C4-2B (cell line): ENCODE measurements at regions not wholly inside any gene's neighbourhood (a gene's known extent, or its start where the extent isn't known, plus 50 kb on each side); places are given as distances from the start of the nearest gene placed in this dataset.

ENCODE experiments used
- H3K27ac ChIP-seq: fragments of 450-650 bp; 2 replicates; pipeline ENCODE4 v1.5.1; 2017
- ZFX ChIP-seq: fragments of 450-650 bp; IDR thresholded peaks from 2 replicates; pipeline ENCODE4 v1.6.1; 2017
- TF ChIP-seq, protein P1 (sequence below): fragments of 450-650 bp; conservative IDR thresholded peaks from 2 replicates; pipeline ENCODE4 v1.5.1; 2017; ENCODE audit warnings: mild to moderate bottlenecking

DNA sequence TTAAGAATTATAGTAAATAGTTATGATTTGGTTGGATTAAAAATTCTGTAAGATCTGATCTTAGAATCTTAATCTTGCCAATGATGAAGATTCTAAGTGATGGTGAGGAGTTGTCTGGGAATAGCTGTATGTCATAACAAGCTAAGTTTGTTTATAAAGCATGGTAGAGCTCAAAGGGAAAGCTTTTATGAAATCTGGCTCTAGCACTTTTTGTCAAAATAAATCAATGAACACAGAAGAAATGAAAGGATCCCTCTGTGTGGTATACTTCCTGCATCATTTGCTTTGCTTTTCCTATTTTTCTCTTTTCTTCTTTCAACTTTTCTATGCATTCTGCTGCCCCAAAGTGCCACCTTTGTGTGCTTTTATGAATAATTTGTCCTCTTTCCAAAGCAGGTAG, 193.5 kb upstream of the FAT1 start:
- H3K27ac ChIP-seq = no peak overlapping the region
- TF ChIP-seq ZFX = no peak
- TF ChIP-seq, protein P1, sequence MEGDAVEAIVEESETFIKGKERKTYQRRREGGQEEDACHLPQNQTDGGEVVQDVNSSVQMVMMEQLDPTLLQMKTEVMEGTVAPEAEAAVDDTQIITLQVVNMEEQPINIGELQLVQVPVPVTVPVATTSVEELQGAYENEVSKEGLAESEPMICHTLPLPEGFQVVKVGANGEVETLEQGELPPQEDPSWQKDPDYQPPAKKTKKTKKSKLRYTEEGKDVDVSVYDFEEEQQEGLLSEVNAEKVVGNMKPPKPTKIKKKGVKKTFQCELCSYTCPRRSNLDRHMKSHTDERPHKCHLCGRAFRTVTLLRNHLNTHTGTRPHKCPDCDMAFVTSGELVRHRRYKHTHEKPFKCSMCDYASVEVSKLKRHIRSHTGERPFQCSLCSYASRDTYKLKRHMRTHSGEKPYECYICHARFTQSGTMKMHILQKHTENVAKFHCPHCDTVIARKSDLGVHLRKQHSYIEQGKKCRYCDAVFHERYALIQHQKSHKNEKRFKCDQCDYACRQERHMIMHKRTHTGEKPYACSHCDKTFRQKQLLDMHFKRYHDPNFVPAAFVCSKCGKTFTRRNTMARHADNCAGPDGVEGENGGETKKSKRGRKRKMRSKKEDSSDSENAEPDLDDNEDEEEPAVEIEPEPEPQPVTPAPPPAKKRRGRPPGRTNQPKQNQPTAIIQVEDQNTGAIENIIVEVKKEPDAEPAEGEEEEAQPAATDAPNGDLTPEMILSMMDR = no peak

DNA sequence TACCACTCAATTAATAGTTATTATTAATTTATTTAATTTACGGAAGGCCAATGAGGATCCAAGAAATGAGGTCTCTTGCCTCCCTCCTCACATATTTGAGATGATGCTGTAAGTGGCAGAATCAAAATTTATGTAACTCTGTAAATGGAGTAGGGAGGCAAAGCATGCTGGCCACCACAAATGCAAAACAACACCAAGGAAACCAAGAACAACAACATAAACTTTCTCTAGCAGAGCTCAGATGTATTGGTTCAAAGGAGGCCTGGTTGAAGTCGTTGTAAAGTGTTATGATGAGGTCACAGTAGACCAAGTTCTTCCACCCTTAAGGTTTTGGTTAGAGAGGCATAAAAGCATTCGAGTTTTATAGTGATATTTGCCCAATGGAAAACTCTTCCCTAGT, 194.8 kb upstream of the FAT1 start:
- TF ChIP-seq ZFX = no peak
- TF ChIP-seq, protein P1 = no peak

DNA sequence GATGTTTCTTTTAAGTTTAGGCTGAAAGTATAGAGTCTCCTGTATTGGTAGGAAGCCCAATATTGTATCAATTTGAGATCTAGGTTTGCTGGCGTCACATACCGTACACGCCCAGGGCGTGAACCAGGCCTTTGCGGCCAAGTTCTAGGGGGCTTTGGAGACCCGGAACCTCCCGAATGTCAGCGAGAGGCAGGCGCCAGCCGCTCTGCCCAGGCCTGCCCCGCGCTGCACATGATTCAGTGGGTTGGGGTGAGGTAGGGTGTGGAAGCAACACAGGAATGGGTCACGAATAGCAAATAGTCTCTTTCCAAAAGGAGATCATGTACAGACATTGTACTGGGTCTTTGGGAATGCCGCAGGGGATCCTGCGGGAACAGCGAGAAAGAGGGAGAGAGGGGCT, 195.7 kb upstream of the FAT1 start:
- H3K27ac ChIP-seq = no peak overlapping the region
- TF ChIP-seq, protein P1 = no peak
- no peak for TF ChIP-seq ZFX

More for the DNA sequence above, 194.8 kb upstream of the FAT1 start:
- H3K27ac ChIP-seq = no peak overlapping the region

DNA sequence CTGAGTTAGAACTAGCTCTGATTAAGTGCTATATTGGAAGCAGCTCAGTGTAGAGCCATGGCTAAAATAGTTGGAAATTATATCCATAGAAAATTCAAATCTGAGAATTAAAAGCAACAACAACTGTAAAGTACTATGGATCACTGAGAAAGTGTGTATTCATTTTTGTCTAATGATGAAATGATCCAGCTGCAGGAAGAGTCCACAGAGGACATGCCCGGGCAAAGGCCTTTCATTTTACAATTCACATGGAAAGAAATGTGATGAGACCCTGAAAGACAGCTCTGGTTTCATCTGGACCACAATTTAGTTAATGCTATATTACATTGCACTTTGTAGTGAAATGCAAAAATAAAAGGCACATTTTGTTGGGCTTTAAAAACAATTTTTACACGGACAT, 196.8 kb upstream of the FAT1 start:
- TF ChIP-seq ZFX = no peak
- TF ChIP-seq, protein P1 = no peak
- no peak overlapping the region for H3K27ac ChIP-seq

DNA sequence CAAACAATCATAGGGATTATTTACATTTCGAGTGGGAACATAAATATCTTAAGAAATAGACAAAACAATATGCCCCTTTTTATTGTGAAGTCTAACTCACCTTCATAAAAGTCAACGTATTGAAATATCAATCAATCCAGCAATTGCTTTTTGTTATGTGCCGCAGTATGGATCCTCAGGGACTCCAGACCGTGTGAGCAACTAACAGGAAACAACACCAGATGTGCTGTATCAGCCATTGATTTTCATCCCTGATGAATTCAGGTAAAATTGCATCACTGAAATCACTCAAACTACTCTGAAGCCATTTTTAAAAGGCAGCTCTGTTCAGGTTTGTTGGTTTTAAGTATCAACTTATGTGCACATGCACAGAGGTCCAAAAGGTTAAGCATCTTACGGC, 197.3 kb upstream of the FAT1 start:
- TF ChIP-seq, protein P1 = no peak
- no peak for TF ChIP-seq ZFX
- H3K27ac ChIP-seq = no peak overlapping the region

DNA sequence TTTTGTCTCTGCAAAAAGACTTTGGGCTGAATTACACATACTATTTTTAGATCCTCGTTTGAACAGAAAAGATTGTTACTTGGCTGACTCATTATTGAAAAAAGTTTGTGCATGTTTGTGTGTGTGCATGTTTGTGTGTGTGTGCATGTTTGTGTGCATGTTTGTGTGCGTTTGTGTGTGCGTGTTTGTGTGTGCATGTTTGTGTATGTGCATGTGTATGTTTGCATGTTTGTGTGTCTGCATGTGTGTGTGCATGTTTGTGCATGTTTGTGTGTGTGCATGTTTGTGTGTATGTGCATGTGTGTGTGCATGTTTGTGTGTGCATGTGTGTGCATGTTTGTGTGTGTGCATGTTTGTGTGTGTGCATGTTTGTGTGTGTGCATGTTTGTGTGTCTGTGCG, 201.1 kb upstream of the FAT1 start:
- H3K27ac ChIP-seq = no peak overlapping the region
- TF ChIP-seq, protein P1 = no peak
- no peak for TF ChIP-seq ZFX

DNA sequence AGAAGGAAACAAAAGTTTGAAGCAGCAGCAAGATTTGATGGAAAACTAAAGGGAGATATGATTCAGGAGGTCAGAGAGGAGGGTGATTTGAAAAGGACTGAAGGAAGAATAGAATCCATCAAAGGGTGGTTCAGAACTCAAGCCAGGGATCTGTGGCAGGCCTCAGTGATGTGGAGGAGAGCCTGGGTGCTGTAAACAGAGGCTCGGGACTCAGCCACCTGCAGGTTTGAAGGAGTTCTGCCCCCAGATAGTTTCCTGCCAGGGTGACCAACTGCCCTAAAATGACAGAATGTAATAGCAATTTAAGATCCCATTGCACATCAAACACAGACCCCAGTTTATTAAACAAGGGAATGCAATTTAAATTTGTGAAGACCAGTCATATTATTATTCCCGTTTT, 204.0 kb upstream of the FAT1 start:
- H3K27ac ChIP-seq = no peak overlapping the region
- no peak for TF ChIP-seq ZFX
- TF ChIP-seq, protein P1 = no peak
